HG02571 (cell line): ENCODE measurements at regions not wholly inside any gene's neighbourhood (a gene's known extent, or its start where the extent isn't known, plus 50 kb on each side); places are given as distances from the start of the nearest gene placed in this dataset.
"Not testable (repeated sequence)": the region's sequence is repeated elsewhere in the genome, so short reads cannot be mapped to it uniquely, and the experiment has no call there.

Source experiments
- ATAC-seq: cut with Tn5 transposase; IDR thresholded peaks from one replicate; pipeline ENCODE4 v1.9.1; 2021; ENCODE audit warnings: mild to moderate bottlenecking, moderate library complexity; ENCODE audit not compliant: unreplicated experiment

DNA sequence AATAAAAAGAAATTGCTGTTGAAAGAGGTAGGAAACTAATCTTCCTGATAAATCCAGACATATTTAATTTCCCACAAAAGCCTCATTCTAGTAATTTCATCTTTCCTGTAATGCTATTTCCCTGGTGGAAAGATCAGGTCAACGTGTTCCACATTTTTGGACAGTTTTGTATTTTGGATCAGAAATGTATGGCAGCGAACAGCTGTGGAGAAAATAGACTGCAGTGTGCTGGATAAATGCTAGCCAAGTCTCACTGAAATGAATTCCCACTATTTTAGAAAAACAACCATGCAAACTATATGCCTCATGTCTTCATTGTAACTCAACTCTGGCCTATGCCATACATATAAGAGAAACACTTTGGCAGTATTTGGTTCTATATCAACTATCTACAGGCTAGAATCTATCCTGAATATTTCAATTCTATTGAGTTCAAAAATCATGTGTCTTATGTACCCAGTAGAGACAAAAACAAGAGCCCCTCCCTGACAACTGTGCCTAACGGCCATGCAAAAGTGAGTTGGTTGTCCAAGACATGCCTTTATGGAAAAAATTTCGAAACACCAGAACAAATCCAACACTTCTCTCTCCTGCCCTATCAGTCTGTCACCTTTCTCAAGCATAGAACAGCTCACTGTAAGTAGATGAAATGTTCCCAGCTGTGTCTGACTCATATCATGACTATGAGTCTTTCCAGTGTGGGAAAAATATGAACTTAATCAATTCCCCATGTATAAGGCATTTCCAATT is 191.3 kb upstream of the NREP start:
- ATAC-seq: no peak

DNA sequence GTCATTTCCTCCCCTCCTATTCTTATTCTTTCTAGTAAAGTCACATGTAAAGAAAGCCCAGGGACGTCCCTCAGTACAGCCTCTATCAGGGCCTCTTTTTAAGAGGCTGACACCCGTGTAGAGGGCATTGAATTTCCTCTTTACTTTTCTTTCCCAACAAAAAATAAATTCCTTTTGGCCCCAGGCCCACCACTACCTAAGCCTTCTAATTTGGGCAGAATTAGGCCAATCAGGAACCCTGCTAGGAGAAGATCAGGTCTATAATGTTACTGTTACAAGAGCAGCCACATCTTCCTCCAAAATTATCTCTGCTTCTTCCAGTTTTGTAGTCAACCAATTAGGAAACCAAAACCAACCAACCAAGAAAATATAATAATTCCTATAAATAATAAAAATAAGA is 189.6 kb upstream of the NREP start:
- ATAC-seq: no peak

DNA sequence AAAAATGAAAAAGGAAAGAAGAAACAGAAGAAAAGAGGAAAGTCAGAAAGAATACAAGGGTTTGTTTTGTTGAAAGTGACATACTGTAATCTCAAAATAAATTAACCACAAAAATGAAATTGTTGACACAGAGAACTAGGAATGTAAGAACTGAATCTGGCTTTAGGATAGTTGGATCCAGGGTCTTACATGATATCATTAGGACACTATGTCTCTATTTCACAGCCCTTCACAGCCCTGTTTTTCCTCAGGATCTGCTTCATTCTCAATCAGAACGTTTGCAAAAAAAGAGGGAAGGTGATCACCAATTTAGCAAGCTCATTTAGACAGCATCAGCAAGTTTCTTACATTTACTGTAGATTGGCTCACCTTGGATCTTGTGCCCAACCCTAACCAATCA is 188.5 kb upstream of the NREP start:
- ATAC-seq: no peak

DNA sequence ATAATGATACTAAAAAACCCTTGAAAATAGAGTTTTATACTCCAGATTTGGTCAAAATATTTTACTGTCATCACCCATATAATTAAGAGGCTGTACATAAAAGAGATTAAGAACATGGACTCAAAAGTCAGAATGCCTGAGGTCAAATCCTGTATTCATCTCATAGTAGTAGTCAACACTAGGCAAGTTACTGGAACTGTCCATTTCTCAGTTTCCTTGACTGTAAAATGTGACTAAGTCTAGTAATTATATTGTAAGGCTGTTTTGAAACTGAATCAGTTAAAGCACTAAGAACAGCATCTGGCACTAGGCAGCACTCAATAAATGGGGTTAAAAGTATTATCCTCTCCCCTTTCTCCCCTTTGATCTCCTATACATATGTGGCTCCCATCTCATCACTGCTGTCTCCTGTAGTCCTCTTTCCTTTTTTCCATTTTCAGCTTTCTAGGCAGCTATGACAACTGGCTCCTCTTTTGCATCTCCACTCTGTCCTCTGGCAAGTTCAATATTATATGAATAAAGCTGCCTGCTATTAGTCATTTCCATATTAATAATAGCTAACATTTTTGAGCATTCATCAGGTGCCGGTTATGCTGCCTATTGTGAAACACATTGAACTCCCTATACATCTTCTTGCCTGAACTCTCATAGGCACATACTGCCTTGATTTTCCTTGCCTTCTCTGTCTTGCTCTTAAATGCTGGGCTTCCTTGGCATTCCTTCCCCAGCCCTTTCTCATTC is 185.8 kb upstream of the NREP start:
- ATAC-seq: no peak

DNA sequence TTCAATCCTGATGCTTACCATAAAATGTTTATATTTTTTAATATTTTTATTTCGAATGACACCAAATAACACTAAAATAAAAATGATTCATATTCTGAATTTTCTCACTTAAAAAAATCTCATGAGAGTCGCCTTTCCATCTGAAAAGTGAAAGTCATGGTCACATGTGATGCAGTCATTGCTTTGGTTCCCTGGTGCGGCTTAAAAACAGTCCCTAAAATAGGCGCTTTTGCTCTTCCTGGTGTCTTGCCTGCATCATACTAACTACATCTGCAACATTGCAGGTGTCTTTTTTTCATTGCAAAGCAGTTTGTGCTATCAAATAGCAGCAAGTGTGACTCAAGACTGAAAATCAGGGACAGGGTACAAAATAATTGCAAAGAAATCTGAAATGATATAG is 185.2 kb upstream of the NREP start:
- no peak for ATAC-seq

DNA sequence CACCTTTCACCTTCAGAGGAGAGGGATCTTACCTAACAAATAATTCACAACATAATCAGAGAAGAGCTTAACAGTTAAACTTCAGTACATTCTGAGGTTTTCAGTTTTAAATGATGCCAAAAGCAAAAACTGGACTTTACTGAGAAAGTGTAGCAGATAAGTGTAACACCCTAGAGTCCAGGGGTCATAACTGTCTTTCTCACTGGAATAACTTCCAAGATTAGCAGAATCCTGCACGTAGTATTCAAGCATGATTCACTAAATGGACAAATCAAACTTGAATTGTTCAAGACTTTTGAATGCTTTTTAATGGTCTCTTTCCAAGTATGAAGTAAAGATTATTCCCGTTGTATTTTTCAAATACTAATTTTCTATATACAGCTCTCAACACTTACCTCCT is 180.1 kb upstream of the NREP start:
- no peak for ATAC-seq

DNA sequence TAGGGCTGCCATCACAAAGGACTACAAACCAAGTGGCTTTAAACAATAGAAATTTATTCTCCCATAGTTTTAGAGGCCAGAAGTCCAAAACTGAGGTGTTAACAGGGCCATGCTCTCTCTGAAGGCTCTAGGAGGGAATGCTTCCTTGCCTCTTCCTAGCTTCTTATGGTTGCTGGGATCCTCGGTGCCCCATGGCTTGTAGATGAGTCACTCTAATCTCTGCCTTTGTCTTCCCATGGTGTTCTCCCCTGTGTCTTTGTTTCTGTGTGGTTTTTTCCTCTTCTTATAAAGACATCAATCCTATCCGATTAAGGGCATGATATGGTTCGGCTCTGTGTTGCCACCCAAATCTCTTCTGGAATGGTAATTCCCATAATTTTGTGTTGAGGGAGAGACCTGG is 178.8 kb upstream of the NREP start:
- ATAC-seq: no peak

DNA sequence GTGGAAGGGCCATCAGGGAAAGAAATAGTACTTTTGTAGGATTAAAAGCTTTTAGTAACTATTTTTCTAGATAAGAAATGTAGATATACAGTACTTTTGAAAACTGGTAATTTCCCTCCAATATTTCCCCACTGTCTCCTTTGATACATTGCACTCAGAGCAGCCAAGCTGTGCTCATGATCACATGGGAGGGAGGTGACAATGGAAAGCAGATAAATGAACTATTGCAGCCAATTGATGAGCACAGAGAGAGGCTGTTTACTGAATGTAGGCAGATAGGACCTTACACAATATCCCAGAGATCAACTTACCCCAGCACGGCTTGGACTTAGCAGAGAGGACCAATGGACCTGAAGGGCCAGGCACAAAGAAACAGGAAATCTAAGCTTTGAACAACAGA is 178.0 kb upstream of the NREP start:
- no peak for ATAC-seq

DNA sequence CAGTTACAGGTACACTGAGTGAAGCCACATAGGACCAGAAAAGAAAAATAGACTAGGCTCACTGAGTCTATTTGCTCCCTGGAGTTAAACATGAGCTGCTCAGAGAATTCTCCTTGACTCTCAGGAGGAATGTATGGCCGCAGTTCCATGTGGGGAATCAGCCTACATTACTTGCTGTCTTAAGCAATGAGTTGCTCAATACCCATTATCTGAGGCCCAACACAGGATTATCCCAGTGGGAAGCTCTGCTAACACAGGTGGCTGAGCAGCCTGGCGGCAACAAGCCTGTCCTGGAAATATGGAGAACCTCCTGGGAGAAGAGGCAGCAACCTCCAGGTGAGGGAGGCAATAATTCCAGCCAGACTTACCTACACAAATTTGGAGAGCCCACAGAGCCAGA is 177.5 kb upstream of the NREP start:
- ATAC-seq: no peak

DNA sequence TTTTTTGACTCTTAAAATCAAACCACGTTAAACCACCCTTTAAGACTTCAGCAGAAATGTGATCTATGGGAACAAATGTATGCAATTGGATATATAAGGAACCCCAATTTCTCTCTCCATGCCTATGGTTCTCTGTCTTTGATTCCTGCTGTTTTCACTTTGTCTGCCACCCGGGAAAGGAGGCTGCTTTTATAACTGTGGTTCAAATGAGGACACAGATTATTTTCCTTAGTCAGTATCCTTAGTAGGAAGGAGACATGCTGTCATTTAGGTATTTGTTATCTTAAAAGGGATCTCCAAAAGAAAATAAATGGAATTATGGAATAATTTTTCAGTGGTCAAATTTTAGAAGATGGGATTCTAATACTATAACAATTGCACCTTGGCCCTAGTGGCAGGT is 176.1 kb upstream of the NREP start:
- ATAC-seq: no peak

DNA sequence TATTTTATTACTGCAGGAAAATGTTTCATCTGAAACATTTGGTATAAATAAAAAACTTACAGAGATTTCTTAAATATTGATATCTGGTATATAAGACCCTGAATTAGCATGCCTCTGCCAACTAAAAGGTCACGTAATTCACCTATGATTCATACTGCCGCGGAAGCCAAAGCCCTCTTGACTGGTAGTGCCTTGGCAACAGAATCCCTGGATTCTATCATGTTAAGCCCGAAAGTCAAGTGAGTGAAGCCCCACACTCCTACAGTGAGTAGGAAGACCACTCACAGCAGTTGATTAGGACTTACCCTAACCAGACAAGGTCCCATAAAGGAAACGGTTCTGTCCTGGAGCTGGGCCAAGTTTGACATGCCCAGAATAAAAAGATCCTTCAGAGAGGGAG is 175.6 kb upstream of the NREP start:
- ATAC-seq: no peak

DNA sequence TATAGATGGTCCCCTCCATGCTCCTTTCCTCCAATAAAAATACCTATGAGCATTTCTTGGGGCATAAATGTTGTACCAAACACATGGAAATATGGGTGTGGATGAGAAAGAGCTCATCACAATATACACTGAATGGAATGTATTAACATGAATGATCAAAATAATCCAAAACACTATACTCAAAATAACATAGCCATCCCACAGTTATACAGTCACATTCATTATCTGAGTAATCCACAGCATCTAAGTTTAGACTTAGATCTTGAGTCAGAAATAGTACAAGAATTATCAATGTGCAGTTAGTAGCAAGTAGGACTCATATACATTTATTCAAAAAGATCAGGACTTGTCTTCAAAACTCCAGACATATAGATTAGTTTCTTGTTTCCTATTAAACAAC is 175.2 kb upstream of the NREP start:
- ATAC-seq: no peak

DNA sequence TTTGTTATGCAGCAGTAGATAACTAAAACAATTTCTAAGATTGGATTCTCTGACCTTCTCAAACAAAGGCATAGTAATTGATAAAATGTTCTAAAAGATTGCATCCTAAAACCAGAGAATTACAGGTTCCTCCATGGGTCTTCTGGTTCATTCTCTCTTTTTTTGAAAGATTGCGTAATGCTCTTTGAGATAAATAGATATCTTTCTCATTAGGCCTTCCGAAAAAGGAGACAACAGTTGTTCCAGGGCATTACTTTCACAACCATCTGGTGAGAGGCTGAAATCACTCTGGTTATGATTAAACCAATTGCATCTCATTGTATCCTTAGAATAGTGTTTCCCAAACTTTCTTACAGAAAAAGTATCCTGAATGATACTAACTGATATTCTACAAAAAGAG is 174.7 kb upstream of the NREP start:
- no peak for ATAC-seq

DNA sequence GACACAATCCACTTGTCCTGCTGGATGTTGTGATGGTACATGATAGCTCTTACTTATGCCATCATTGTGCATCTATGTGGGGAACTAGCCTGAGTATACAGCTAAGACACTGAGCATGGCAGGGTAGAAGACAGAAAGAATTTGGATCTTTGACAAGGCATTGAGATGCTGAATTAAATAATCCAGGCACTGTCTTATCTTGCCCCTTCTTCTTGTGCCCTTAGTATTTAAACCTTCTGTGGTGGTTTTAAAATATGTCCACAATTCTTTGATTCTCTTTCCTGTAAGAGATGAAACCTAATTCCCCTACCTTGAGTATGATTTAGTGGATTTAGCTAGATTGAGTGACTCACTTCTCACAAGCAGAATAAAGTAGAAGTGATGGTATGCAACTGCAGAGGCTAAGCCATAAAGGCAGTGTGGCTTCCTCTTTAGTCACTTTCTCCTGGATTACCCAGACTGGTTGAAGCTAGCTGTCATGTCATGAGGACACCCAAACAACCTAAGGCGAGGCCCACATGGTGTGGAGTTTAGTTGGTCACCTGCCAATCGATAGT is 174.0 kb upstream of the NREP start:
- ATAC-seq: no peak

DNA sequence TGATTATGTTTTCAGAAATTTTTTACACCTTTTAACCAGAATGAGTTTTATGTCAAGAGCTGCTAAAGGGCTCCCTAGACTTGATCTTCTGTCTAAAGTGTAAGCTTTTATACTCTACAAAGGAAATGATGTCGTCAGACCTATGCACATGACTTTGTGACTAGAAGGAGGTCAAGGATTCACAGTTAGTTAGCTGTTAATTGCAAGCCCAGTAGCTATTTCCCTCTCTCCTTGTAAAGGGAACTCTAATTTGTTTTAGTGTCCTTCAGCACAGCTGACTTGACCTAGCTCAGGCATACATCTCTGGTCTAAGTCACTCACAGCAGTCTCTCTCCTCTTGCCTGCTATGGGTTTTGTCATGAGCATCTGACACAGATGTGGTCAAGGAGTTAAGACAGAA is 173.5 kb upstream of the NREP start:
- ATAC-seq: no peak

DNA sequence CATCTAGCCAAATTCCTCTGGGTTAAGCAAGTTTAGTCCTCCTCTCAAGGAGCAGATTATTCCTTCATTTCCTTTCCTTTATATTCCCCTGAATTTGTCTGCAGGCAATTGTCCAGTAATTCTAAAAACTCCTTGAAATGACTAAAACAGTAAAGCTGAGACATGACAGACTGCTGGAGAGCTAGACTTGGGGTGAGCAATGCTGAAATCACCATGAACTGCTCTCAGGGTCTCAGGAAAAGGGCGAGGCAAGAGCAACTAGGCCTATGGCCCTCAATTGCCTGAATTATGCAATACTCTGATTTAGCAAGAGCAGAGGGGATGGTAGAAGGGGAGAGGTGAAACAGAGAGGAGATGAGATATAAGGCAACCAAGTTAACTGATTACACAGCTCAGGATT is 172.9 kb upstream of the NREP start:
- no peak for ATAC-seq

DNA sequence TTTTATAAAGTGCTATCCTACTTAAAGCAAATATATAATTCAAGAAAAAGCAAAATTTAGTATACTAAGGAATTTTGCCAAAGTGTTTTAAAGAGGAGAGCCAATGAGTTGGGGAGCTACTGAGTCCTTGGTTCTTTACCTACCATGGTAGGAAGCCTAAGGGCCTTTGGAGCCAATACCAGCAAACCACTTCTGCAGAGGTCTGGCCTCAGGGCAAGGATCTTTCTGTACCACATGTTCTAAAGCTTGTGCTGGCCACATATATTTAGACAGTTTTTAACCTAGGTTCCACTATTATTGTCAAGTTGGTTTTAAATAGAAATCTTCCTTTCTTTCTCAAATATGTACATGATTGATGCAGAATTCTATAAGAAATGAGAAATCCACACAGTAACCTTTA is 172.3 kb upstream of the NREP start:
- ATAC-seq: no peak

DNA sequence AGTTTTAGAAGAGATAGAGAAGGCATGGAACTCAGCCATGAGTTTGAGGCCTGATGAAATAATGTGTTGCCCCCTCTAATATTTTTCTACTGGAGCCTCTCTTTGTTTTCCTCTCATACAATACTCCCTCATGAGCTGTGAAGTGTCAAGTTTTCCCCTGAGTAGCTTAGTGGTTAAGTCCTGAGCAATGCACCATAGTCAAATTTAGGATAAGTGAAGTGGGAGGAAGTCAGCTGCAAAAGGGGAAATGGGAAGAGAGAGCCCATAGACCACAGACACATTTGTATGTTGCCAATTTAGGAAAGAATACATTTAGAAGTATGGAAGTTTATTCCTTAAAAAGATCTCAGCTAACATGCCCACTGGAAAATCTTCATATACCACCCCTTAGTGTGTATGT is 171.5 kb upstream of the NREP start:
- ATAC-seq: no peak

DNA sequence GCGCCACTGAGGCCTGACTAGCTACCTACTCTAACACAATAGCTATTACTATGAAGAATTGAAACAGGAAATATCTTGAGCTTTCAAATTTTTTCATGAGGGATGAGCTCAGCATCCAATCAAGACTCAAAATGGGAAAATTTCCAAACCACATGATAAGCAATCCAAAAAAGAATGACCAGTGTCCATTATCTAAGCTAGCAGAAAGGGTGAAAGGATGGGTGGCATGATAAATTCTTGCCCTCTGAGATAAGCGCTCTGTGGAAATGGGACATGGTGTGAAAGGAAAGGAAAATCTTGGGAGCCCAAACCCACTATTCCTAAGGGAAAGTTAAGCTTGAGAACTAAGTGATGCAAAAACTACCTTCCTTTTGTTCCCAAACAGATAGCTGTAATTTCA is 170.2 kb upstream of the NREP start:
- ATAC-seq: no peak

DNA sequence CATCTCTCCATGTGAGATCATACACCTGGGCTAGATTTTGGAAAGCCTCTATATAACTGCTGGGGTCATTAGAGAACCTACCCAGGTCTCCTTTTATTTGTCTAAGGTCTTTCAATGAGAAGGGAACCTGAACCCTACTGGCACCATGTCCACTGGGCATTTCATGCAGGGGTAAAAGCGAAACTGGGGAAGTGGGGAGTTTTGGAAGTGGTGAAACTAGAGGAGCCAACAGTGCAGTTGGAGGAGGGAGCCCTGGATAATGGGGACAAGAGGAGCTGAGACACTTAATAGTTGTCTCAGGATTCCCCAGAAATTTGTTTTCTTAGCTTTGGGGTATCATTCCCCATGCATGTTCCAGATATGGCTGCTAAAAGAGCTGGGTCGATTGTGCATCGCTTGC is 169.0 kb upstream of the NREP start:
- no peak for ATAC-seq

DNA sequence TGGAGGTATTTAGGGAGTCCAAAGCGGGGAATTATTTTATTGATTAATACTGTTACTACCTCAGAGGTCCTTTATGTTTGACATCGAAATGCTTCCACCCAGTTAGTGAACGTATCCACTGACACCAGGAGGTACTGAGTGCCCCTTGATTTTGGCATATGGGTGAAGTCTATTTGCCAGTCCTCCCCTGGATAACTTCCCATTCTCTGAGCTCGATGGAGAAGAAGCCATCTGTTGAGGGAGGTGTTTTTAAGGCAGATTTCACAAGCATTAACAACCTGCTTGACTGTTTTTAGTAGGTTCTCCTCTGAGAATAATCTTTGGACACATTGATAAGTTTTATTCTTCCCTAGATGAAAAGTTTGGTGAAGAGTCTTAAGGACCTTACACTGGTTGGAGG is 165.3 kb upstream of the NREP start:
- no peak for ATAC-seq

DNA sequence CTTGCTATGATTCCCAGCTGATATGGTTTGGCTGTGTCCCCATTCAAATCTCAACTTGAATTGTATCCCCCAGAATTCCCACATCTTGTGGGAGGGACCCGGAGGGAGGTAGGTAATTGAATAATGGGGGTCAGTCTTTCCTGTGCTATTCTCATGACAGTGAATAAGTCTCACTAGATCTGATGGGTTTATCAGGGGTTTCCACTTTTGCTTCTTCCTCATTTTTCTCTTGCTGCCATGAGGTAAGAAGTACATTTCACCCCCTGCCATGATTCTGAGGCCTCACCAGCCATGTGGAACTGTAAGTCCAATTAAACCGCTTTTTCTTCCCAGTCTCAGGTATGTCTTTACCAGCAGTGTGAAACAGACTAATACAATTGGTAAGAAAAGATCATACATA is 164.7 kb upstream of the NREP start:
- ATAC-seq: not testable (repeated sequence)
